Endothelial cell of umbilical vein (primary cell): ENCODE measurements at regions not wholly inside any gene's neighbourhood (a gene's known extent, or its start where the extent isn't known, plus 50 kb on each side); places are given as distances from the start of the nearest gene placed in this dataset.

Source experiments
- CTCF ChIP-seq, 2 donors: IDR thresholded peaks; 1 replicate in 1 of 2; 2 replicates in 1 of 2; pipeline ENCODE4 v1.5.1; 2011; ENCODE audit warnings: low read length in 2 of 2, mild to moderate bottlenecking in 2 of 2, moderate library complexity in 2 of 2, control low read depth in 1 of 2, inconsistent platforms in 1 of 2, low read depth in 1 of 2; ENCODE audit not compliant: insufficient read depth in 1 of 2; ENCODE audit errors: extremely low read depth in 1 of 2
- GATA2 ChIP-seq: IDR thresholded peaks from 2 replicates; pipeline ENCODE4 v1.7.0; 2011; ENCODE audit warnings: low read depth, mild to moderate bottlenecking, moderate library complexity, mixed read lengths, low read length; ENCODE audit not compliant: insufficient read length, insufficient read depth
- POLR2A ChIP-seq: IDR thresholded peaks from 2 replicates; pipeline ENCODE4 v1.6.1; 2012; ENCODE audit warnings: low read depth, mild to moderate bottlenecking, control low read depth, low read length

GRCh38 chr5:133742431-133742988 is 130.2 kb upstream of the FSTL4 start:
- TF ChIP-seq CTCF (IDR thresholded peaks at IDR 0.05; ENCODE audit: extremely low read depth in 1 of 2, insufficient read depth in 1 of 2, low read depth in 1 of 2, low read length in 2 of 2) (no peak), GATA2 (no peak), POLR2A (no peak)
